Smooth muscle cell of the brain vasculature (primary cell): ENCODE measurements at regions not wholly inside any gene's neighbourhood (a gene's known extent, or its start where the extent isn't known, plus 50 kb on each side); places are given as distances from the start of the nearest gene placed in this dataset.

Experiments
- DNase-seq: peaks from one replicate; pipeline ENCODE4 v3.0.0-alpha.2; 2012; ENCODE audit warnings: low read depth, low spot score

- no peak for DNase-seq
Measured at GRCh38 chr3:25214034-25214433, 214.0 kb upstream of the RARB start.

DNA sequence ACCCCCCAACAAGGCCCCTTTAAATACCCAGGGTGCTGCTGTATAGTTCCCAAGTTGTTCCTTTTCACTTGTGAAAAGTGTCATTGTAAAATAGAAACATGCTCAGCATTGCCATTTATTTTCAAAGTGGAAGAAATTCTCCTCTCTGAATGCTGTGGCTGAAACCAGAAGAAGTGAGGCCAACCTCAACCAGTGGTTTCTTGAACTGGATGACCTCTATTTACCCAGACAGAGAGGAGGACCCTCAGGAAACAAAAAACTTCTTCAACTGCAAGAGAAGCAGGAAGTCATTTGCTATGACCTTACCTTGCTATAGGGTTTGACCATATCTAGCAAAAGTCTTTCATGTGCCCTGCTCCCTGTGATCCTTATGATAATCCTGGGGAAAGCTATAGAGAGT is 209.7 kb upstream of the RARB start:
- no peak for DNase-seq

DNA sequence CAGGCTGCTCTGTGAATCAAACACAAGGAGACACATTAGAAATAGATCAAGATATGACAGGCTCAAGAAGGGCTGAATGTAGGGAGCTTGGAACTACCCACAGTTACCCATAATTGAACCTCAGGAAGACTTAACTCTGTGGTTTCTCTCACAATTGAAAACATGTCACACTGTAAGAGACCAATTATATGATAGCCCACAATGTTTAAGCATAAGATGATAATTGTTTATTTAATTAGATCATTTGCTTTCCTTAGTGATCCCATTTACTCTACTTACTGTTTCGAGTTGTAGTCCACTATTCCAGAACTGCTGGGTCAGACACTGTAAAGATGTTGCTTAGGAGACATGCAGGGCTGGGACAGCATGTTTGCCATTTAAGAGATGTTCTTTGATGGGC is 201.3 kb upstream of the RARB start:
- DNase-seq, result no peak

GRCh38 chr3:25229586-25229985 is 198.5 kb upstream of the RARB start:
- DNase-seq, result no peak

DNA sequence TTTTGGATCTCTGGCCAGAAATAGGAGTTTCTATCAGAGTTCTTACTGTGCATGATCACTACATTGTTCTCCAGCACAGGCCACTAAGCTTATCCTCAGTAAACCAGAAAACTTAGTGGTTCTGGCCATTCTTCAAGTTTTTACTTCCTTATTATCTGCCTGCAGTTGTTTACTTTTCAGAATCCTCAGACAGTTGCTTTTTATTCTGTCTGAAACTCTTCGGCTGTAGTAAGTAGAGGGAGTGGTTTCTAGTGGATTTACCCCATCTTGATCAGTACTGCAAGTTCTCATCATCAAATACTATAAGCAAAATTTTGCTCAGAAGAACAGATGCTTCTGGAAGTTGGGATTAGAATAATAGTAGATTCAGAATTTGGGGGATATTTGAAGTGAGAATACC is 193.0 kb upstream of the RARB start:
- no peak for DNase-seq

DNA sequence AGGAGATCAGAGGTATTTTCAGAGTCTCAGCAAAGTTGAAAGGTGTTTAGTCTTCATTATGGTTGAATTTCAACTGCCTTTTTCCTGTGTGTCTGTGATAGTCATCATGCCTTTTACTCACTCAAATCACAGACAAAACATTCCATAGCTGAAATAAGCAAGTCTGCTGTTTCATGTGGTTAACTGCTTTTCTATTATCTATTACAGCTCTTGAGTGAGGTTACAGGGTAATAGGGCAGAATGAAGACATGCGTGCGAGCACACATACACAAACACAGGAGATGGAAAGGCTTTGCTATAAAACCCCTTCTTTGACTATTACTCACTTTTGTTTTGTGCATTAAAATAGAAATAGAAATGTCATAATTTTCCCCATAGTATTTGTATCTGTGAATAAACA is 192.6 kb upstream of the RARB start:
- DNase-seq, result no peak

DNA sequence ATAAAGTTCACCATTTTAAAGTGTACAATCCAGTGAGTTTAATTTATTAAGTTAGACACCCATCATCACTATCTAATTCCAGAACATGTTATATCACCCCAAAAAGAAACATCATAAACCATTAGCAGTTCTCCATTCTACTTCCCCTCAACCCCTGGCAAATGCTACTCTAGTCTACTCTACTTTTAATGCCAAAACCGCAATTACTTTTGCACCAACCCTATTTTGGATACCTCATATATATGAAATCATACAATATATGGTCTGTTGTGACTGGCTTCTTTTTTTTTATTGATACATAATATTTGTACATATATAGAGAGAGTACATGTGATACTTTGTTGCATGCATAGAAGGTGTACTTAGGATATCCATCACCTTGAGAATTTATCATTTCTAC is 190.5 kb upstream of the RARB start:
- DNase-seq, result no peak

- DNase-seq, result no peak
Measured at GRCh38 chr3:25239042-25239441, 189.0 kb upstream of the RARB start.

- no peak for DNase-seq
Measured at GRCh38 chr3:25246913-25247312, 181.2 kb upstream of the RARB start.

- no peak for DNase-seq
Measured at GRCh38 chr3:25252291-25252690, 175.8 kb upstream of the RARB start.

- peak; percentile 28 for DNase-seq
Measured at GRCh38 chr3:25257026-25257425, 171.0 kb upstream of the RARB start.

- DNase-seq, result peak; percentile 96
Measured at GRCh38 chr3:25259871-25260270, 168.2 kb upstream of the RARB start.

GRCh38 chr3:25262322-25262721 is 165.7 kb upstream of the RARB start:
- no peak for DNase-seq

DNA sequence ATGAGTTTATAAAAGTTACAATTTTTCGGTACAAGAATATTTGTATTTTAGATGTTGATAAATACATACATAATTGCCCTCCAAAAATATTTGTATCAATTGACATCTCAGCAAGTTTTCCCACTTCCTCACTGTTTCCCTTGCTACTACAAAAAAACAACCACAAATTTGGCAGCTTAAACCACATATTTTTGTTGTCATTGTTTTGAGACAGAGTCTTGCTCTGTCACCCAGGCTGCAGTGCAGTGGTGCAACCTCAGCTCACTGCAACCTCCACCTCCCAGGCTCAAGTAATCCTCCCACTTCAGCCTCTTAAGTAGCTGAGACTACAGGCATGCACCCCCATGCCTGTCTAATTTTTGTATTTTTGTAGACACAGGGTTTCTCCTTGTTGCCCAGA is 162.8 kb upstream of the RARB start:
- no peak for DNase-seq

GRCh38 chr3:25266677-25267076 is 161.4 kb upstream of the RARB start:
- no peak for DNase-seq

- DNase-seq, result no peak
Measured at GRCh38 chr3:25272090-25272489, 156.0 kb upstream of the RARB start.

- DNase-seq, result no peak
Measured at GRCh38 chr3:25273582-25274171, 154.4 kb upstream of the RARB start.

DNA sequence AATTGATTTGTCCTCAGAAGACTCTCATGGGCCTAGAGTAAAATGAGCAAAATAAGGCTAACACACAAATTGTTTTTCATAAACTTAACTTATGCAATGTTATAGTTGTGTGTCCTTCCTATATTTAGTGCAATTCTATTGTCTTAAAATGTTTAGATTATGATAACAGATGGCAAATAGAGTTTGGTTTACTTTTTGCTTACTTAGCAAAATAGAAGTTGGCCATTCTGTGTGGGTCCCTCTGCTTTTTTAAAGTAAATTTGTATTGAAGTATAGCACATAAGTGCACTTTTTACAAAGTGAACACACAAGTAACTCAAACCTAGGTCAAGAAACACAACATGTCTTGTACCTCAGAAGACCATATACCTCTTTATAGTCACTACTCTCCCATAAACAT is 150.6 kb upstream of the RARB start:
- DNase-seq, result no peak

DNA sequence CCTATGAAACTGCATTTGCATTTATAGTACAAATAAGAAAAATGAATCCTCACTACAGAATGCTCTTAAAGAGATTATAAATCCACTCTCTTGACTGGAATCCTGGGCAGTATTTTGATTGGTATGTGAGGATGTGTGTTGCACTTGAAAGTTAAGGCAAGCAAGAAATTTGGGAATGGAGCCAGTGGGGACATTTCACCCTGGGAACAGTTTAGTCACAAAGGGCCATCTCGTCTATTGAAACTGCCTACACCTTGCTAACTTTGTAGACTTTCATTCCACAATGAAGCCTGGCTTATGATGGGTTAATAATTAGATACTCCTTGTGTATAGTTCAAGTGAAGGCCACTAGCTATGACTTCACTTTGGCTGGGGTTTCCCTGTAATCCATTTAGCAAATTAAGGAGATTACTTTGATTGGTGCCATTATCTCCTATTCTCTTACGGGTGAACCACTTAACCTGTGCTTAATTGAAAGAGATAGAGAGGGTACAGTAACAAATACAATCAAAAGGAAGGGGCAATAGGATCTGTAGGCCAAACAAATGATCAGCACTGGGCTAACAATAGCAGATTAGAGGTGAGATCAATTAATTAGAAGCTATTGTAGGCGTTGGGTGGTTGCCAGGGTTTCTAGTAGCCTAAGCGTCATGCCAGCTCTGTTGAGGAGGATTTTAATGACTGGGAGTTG is 146.9 kb upstream of the RARB start:
- DNase-seq, result no peak

DNA sequence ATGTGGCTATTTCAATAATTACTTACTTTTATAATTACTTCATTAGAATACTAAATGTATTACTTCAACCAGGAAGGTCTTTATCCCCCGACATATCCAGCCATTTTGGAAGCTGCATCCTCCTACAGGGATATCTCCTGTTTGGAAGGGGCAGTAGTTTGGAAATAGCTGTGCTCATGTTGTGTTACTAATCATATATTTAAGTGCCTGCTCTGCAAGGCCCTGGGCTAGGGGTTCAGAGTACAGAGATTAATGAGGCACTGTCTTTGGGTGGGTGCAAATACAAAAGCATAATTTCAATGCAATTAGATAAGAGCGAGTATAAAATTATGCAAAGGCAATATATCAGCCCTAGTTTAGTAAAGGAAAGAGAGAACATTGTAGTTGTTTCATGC is 146.3 kb upstream of the RARB start:
- DNase-seq, result no peak

GRCh38 chr3:25283613-25284012 is 144.4 kb upstream of the RARB start:
- no peak for DNase-seq

GRCh38 chr3:25284249-25284648 is 143.8 kb upstream of the RARB start:
- DNase-seq, result no peak

GRCh38 chr3:25287291-25287884 is 140.7 kb upstream of the RARB start:
- DNase-seq, result no peak
